COLO668 (cell line): ENCODE measurements at regions not wholly inside any gene's neighbourhood (a gene's known extent, or its start where the extent isn't known, plus 50 kb on each side); places are given as distances from the start of the nearest gene placed in this dataset.

ENCODE experiments used
- DNase-seq: peaks from one replicate; lab custom pipeline; 2025; ENCODE audit not compliant: unreplicated experiment; lab: John Stamatoyannopoulos, UW

DNA sequence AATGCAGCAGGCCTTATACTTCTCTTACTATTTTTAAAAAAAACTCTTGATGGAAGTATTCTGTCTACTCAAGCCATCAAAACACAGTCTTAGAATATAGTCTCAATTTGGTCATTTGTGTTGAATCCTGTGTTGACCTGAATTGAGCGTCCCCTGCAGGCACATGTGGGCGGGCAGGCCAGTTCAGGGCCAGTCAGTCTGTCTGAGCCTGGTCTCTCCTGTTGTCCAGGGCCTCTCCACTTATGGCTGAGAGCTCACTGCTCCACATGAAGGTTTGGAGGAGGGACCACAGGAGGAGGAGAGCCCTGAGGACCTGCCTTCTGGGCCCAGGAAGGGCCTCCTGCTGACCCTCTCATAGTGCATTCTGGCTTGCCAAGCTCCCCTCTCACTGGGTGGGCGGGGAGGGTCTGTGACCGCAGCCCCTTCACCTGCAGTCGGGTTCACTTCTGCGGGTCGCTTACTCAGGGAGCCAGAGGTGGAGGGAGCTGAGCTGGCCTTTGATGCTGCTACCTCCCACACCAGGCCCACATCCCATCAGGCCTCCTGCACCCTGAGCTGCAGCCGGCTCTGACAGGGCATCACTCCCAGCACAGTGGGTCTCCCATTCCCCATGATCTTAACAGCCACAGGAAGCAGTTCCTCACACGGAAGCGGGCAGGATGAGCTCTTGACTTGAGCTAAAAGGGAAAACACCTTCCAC lies 178.2 kb upstream of the S1PR3 start:
- no peak for DNase-seq

DNA sequence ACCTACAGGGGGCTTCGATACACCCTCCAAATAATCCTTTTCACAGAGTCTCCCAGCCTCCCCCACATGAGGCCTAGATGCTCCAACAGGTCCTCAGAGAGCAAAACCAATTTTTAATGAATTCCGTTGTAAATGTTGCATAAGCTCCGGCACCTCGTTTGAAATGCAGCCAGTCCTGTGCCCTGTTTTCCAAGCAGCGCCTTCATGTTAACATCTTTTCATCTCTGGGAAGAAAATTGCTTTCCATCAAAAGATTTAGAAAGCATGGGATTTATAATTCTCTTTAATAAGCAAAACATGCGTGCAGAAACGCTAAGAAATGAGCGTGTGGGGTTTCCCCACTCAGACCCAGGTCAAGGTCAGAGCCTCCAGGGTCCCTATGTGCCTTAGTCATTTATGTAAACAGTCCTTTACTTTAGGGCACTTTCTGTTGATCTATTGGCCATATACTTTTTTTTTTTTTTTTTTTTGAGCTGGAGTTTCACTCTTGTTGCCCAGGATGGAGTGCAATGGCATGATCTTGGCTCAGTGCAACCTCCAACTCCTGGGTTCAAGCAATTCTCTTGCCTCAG lies 177.5 kb upstream of the S1PR3 start:
- no peak for DNase-seq

DNA sequence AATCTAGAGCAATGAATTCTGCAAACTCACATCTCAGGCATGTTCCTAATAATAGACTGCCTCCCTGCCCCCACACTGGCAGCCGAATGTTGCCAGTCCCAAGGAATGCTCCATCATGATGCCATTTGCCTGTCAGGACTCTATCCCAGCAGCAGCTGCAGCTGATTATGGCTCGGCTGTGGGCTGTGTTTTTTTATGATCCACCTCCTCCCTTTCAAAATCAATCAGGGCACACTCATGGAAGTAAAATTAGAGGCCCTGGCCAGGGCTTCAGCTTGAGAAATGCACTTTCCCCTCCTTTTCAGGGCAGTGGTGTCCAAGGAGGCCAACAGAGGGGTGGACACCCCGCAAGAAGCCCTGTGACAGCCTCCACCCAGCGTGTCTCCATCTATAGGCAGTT lies 176.7 kb upstream of the S1PR3 start:
- no peak for DNase-seq

DNA sequence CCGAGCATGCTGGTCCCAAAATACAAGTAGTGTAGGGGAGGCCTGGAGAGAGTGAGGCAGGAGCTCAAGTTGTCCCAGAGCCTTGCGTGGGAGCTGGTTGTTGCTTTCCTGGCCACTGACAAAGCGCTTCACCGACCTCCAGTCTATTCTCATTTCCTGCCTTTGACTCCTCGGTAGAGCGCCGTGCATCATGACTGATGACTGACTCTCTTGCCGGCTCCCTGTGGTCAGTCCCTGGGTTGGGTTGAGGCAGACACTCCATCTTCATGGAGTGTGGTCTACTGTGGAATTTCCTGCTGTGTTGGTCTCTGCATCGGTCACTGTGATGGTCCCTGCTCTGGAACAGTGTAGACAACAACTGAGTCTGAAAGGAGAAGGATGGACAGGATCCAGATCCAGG lies 175.1 kb upstream of the S1PR3 start:
- no peak for DNase-seq

DNA sequence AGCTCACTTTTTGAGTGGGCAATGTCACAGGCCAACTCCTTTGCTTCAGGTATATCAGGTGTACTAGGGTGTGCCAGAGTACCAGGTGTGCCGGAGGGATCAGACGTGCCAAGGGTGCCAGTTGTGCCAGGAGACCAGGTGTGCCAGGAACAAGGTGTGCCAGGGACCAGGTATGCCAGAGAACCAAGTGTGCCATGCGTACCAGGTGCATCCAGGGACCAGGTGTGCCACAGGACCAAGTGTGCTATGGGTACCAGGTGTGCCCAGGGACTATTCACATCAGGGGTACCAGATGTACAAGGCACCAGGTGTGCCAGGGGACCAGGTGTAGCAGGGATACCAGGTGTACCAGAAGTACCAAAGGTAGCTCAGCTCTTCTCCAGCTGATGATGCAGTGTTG lies 174.7 kb upstream of the S1PR3 start:
- DNase-seq: no peak

DNA sequence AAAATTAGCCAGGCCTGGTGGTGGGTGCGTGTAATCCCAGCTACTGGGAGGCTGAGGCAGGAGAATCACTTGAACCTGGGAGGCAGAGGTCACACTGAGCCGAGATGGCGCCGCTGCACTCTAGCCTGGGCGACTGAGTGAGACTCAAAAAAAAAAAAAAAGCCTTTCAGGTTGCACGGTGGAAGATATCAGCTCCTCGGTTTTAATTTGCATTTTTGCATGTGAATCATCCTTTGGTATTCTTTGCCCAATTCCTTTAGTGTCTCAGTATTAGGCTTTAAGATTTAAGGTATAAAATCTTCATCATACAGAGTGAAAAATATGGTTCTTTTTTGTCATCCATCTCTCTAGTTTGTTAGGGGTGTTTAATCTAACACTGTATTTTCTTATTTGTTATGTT lies 173.6 kb upstream of the S1PR3 start:
- no peak for DNase-seq

DNA sequence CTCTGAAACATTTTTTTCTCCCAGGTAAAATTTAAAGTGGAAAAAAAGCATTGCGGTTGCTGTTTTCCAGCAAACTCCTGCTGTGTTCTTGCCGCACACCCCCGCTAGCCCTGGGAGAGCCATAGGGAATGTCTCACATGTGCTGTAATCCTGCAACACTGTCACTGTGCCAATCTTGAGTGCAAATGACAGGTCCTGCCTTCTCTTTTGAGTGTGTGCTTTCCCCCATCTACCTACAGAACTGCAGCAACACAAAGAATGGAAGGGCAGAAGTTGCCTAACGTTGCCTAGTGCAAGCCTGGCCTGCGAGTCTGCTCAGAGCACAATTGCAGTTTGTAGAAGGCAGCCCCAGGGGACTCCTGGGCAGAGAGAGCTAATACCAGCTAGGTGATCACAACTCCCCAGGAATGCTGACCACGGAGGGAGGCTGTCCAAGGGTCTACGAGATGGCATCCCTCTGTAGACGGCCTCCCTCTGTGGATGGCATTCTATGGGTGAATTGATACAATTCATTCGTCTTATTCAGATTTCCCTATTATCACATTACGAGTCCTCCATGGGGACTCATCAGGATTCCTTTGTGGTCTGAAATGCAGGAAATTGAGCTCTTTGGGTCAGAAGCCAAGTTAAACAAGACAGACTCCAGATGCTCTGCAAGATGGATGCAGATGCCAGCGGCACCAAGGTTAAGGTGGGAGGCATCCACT lies 172.6 kb upstream of the S1PR3 start:
- no peak for DNase-seq

DNA sequence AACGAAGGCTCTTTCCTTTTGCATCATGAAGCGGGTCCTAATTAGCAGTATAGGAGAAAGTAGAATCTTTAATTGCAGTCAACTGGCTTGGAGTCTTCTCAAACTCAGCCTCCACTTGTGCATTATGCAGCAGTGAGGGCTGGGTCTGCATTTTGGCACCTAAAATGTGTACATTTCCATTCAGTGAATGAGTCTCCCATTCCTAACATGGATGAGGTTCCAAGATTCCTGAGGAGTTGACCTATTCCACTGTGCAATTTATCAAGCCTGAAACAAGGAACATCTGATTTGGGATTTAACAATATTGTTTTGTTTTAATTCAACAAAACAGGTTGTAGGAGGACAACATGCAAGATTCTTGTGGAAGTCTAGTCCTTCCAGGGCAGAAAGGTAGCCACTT lies 171.8 kb upstream of the S1PR3 start:
- DNase-seq: no peak

DNA sequence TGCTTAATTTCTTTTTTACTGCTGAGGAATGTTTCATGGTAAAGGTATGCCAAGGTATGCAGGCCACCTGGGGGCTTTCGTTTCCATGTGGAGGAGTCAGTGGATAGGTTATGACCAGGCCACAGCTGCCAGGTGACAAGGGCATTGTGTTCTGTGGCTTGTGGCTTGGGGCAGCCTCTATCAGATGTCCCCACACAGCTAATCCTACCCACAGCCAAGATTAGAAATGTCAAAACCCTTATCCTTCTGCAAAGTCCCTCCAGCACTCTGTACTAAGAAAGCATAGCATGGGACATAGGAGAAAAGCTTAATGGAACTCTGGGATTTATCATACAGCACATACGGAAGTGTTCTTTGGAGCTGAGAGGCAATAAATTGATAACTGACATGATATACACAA lies 171.2 kb upstream of the S1PR3 start:
- DNase-seq: no peak

DNA sequence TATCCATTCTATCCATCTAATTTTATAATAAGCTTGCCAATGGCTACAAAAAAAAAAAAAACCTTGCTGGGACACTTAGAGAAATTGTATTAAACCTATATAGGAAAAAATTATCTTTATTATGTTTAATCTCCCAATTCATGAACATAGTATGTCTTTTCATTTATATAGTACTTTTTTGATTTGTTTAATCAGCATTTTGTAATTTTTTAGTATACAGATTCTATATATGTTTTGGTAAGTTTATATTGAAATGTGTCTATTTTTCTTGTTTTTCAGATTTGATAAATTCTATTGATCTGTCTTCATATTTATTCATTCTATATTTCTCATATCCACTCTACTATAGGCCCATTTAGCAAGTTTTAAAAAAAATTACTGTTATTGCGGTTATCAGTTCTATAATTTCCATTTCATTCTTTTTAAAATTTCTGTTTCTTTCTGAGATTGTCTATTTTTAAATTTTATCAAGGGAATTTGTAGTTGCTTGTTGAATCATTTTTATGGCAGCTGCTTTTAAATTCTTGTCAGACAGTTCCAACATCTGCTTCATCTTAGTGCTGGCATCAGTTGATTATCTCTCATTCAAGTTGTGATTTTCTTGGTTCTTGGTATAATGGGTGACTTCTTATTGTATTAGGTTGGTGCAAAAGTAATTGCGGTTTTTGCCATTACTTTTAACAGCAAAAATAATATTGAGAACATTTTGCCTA lies 170.1 kb upstream of the S1PR3 start:
- DNase-seq: no peak

DNA sequence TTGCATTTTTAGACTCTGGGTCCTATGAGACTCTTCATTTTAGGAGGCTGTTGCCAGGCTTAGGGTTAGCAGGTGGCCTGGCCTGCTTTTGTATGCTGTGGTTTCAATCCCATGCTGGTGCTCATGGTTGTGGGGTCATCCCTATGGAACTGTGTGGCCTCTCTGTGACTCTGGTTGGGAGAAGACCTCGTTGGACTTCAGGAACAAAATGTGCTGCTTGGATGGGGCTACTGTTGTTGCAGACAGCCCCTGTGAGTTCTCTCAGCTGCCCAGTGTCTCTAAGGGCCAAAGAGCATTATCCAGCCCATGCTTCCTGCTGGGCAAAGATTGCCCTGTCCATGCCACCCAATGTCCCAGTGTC lies 169.5 kb upstream of the S1PR3 start:
- DNase-seq: no peak

DNA sequence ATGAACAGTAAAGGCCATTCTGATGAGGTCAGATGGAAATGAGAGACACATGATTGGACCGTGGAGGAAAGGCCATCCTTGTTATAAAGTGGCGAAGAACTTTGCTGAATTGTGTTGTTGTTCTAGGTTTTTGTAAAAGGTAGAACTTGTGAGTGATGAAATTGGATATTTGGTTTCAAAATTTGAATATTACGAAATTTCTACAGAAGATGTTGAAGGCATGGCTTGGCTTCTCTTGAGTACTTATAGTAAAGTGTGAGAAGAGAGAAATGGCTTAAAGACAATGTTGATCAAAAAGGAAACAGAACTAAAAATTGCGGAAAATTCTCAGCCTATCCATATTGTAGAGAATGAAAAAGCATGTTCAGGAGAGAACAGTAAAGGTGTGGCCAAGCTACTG lies 166.6 kb upstream of the S1PR3 start:
- DNase-seq: no peak

DNA sequence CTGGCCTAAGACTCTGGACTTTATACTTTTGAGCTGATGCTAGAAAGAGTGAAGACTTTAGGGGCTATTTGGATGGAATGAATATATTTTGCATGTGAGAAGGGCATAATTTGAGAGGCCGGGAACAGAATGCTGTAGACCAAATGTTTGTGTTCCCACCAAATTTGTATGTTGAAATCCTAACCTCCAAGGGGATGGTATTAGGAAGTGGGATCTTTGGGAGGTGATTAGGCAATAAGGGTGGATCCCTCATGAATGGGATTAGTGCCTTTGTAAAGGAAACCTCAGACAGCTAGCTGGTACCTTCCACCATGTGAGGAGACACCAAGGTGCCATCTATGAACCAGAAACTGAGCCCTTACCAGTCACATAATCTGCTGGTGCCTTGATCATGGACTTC lies 165.1 kb upstream of the S1PR3 start:
- DNase-seq: no peak

DNA sequence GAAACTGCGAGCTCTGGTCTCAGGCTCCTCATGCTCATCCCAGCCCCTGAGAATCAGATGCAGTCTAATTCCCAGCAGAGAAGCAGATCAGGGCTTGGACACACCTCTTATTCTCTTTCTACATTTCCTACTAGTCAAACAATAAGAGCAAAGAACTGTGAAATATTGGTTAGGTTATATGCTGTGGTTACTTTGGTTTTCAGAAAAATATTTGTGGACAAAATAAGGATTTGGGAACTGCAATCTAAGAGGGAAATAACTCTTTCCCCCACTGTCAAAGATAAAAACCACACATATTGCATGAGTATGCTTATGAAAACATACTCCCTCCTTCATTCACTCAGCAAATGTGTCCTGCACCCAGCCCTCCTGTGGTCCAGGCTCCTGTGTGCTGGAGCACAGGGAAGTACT lies 164.5 kb upstream of the S1PR3 start:
- no peak for DNase-seq

DNA sequence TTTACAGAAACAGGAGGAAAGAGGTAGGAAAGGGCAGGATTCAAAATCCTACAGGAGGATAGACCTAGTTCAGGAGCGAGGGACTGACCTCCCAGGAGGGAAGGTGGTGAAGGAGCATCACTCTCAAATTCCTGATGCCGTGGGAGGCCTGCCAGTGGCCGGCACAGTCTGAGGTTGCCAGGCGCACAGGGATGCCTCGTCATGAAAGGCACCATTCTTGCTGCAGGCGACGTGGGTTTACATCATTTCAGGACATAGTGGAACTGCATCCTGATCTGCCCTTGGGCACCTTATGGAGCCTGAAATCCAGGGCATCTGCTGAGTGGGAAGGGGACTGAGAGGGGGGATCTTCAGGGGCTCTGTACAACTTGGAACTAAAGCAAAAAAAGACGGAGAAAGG lies 163.2 kb upstream of the S1PR3 start:
- no peak for DNase-seq

DNA sequence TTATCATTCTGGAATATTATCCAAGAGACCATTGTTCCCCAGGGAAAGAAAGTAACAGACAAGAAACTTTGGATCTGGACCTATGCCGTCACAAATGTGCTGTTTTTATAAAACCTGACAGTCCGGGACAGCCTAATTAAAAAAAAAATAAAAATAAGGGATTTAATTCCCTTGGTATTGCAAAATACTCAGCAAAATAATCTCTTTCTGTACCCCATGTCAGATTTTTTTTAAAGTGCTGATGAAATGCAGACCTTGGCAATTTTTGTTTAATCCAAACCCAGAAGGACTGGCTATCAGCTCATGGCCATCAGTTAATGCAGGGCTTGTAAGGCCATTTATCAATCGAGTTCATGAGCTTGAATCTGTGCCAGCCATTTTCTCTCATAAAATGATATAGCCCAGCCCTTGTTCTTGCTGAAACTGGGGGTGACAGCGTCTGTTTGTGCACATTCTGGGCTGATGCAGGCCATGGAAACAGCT lies 162.7 kb upstream of the S1PR3 start:
- DNase-seq: no peak

DNA sequence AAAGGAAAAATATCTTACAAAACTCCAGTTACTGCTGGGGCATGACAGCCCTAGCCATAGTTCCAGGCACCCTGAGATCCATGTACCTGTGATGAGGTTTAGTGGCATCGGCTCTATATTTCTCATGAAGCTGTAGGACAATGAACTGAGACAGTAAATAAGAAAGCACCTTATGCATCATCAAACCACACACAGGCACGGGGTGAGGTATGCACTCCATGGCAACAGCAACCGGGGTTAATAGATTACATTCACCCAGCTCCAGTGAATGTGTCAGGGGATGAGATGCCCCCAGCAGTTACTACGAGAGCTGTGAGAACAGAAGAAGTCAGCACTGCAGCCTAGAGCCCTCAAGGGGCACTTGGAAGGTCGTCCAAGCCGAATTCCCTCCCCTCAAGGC lies 162.0 kb upstream of the S1PR3 start:
- DNase-seq: no peak

DNA sequence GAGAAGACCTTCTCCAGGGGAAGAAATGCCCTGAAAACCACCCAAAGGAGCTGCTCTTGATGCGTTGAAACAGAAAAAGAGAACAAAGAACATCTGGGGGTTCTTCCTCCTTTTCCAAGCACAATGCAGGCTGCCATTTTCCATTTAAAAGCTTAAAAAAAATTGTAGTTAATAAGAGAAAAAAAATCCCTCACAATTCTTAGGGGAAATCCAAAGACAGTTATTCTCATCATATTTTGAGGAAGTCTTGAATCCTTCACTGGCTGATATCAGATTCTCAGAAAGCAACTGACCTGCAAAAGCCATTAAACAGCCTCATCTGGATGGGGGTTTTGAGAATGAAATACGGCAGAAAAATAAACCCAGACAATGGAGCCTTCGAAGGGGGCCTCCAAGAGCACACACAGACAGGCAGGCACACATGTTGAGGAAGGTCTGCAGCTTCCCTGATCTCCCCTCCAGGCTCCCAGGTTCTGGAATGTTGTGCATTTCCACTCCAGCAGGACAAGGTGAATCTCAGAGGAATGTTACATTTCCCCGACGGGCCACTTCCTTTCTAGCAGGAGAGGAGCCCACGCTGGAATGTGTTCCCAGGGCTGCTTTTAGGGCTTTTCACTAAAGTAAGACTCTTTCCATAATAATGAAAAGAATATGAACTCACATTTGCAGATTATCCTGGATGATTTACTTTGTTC lies 159.4 kb upstream of the S1PR3 start:
- DNase-seq: no peak

DNA sequence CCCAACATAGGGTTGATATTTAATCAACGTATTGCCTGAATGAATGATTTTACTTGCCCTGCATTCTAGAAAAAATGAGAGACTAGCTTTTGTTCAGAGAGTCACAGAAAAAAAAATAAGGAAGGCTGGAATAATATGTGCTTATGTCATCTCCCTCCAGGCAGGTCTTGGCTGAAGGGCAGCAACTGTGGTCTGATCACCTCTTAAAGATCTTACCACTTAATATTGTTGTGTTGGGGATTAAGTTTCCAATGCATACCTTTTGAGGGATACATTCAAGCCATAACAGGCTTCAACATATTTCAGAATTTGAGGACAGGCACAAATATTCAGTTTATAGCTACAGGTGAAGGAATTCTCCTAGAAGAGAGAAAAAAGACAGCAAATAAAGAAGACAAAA lies 157.3 kb upstream of the S1PR3 start:
- DNase-seq: no peak

DNA sequence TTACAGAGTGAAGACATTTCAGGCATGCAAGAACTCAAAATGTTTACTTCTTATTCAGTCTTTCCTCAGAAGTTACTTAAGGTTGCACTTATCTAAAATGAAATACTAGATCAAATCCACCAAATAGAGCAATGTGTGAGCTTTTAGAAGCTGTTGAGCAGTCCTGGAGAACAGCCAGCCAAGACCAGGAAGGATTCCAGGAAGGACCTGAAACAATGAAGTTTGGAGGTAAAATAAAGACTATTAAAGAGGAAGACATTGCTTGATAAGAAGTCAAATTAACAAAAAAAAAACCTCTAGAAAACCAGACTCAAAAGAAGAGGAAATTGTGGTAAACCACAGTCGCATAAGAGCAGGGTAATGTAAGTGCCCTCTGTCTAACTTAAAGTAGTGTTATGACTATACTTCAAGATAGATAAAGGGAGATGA lies 156.2 kb upstream of the S1PR3 start:
- no peak for DNase-seq

DNA sequence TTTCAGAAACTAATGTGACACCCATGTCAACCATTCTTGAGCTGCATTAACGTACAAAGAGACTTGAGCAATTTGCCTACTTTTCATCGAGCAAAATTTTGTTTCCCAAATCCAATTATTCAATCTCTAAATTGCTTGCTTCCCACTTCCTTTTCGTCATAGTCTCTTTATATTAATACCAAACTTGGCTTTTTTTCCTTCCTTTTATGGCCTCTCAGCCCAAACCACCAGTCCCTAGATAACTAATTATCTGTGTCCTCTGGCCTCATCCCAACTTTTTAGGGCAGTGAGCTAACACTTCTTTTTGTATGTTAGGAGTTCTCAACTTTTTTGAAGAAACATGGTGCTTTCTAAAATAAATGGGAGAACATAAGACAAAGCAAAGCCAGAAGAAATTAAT lies 155.5 kb upstream of the S1PR3 start:
- DNase-seq: no peak
